ENCODE measurements at regions not wholly inside any gene's neighbourhood (a gene's known extent, or its start where the extent isn't known, plus 50 kb on each side); places are given as distances from the start of the nearest gene placed in this dataset.

GRCh38 chr19:30293051-30293785 lies 79.0 kb upstream of the ZNF536 start:
- Histone ChIP-seq H3K36me3 (ENCODE audit: control insufficient read depth, insufficient read depth, low read length) (no peaks in the 10 kb centered on the region), H3K27me3 (replicated peaks; ENCODE audit: control insufficient read depth, insufficient read depth, low read length) (no peaks in the 10 kb centered on the region), H3K9me3 (no peaks in the 10 kb centered on the region), H3K4me1 (no peaks in the 10 kb centered on the region), H3K4me3 (ENCODE audit: low read depth, low read length) (no peak overlapping the region)
- no peak overlapping the region for H3K4me3 Mint-ChIP-seq (ENCODE audit: unreplicated experiment)
- BruUV-seq (replicated peaks), result no TSS peak
- no peak overlapping the region for H3K27ac Mint-ChIP-seq (ENCODE audit: unreplicated experiment)
- intact Hi-C loops (cut with micrococcal nuclease; ENCODE audit: unreplicated experiment), result no loop called here
- ChIA-PET POLR2A (no interaction called here), CTCF (no interaction called here)
- DNase-seq, result no peak
- TF ChIP-seq CTCF (IDR thresholded peaks at IDR 0.05; ENCODE audit: insufficient read depth in 1 of 2, low read depth in 1 of 2, low read length in 1 of 2, severe bottlenecking in 1 of 2, unreplicated experiment in 1 of 2), result no peak
- no peaks in the 10 kb centered on the region for H3K4me1 Mint-ChIP-seq (ENCODE audit: low read depth, unreplicated experiment)
- H3K9me3 Mint-ChIP-seq (ENCODE audit: unreplicated experiment), result no peaks in the 10 kb centered on the region
- H3K27me3 Mint-ChIP-seq (ENCODE audit: insufficient read depth, unreplicated experiment), result peaks cover 3% of the 10 kb centered on the region
- H3K36me3 Mint-ChIP-seq (ENCODE audit: insufficient read depth, unreplicated experiment), result no peaks in the 10 kb centered on the region

GRCh38 chr19:30297969-30298368 lies 74.2 kb upstream of the ZNF536 start:
- H3K27me3 Mint-ChIP-seq (ENCODE audit: insufficient read depth, unreplicated experiment), result peaks cover 7% of the 10 kb centered on the region
- POLR2A ChIA-PET, result no interaction called here
- H3K4me1 ChIP-seq, result no peaks in the 10 kb centered on the region
- H3K9me3 Mint-ChIP-seq (ENCODE audit: unreplicated experiment), result no peaks in the 10 kb centered on the region
- CTCF ChIA-PET, result no interaction called here
- no peak overlapping the region for H3K4me3 ChIP-seq (ENCODE audit: low read depth, low read length)
- no peaks in the 10 kb centered on the region for H3K27me3 ChIP-seq (replicated peaks; ENCODE audit: control insufficient read depth, insufficient read depth, low read length)
- H3K36me3 Mint-ChIP-seq (ENCODE audit: insufficient read depth, unreplicated experiment), result no peaks in the 10 kb centered on the region
- no peak for TF ChIP-seq CTCF (IDR thresholded peaks at IDR 0.05; ENCODE audit: insufficient read depth in 1 of 2, low read depth in 1 of 2, low read length in 1 of 2, severe bottlenecking in 1 of 2, unreplicated experiment in 1 of 2)
- intact Hi-C loops (cut with micrococcal nuclease; ENCODE audit: unreplicated experiment), result no loop called here
- no peaks in the 10 kb centered on the region for H3K4me1 Mint-ChIP-seq (ENCODE audit: low read depth, unreplicated experiment)
- no peaks in the 10 kb centered on the region for H3K36me3 ChIP-seq (ENCODE audit: control insufficient read depth, insufficient read depth, low read length)
- H3K9me3 ChIP-seq, result no peaks in the 10 kb centered on the region
- no peak for DNase-seq
- no peak overlapping the region for H3K27ac Mint-ChIP-seq (ENCODE audit: unreplicated experiment)
- no peak overlapping the region for H3K4me3 Mint-ChIP-seq (ENCODE audit: unreplicated experiment)
- no TSS peak for BruUV-seq (replicated peaks)

- Histone ChIP-seq H3K4me3 (ENCODE audit: low read depth, low read length) (no peak overlapping the region), H3K27me3 (replicated peaks; ENCODE audit: control insufficient read depth, insufficient read depth, low read length) (0 out of 2 replicates have a peak, but pooled peaks cover 1% of the 10 kb centered on the region), H3K9me3 (no peaks in the 10 kb centered on the region), H3K4me1 (no peaks in the 10 kb centered on the region), H3K36me3 (ENCODE audit: control insufficient read depth, insufficient read depth, low read length) (no peaks in the 10 kb centered on the region)
- Mint-ChIP-seq H3K4me1 (ENCODE audit: low read depth, unreplicated experiment) (no peaks in the 10 kb centered on the region), H3K4me3 (ENCODE audit: unreplicated experiment) (no peak overlapping the region), H3K9me3 (ENCODE audit: unreplicated experiment) (no peaks in the 10 kb centered on the region), H3K27ac (ENCODE audit: unreplicated experiment) (no peak overlapping the region), H3K27me3 (ENCODE audit: insufficient read depth, unreplicated experiment) (peaks cover 4% of the 10 kb centered on the region), H3K36me3 (ENCODE audit: insufficient read depth, unreplicated experiment) (no peaks in the 10 kb centered on the region)
- DNase-seq, result no peak
- BruUV-seq (replicated peaks), result no TSS peak
- POLR2A ChIA-PET, result no interaction called here
- intact Hi-C loops (cut with micrococcal nuclease; ENCODE audit: unreplicated experiment), result no loop called here
- TF ChIP-seq CTCF (IDR thresholded peaks at IDR 0.05; ENCODE audit: insufficient read depth in 1 of 2, low read depth in 1 of 2, low read length in 1 of 2, severe bottlenecking in 1 of 2, unreplicated experiment in 1 of 2), result no peak
- CTCF ChIA-PET, result no interaction called here
Observed at GRCh38 chr19:30303131-30303654, 69.0 kb upstream of the ZNF536 start.
